H1 (cell line): ENCODE measurements at regions not wholly inside any gene's neighbourhood (a gene's known extent, or its start where the extent isn't known, plus 50 kb on each side); places are given as distances from the start of the nearest gene placed in this dataset.

ENCODE experiments used
- CTCF ChIA-PET: fragments of 300-600 bp; sonication (Branson Sonifier 250); formaldehyde crosslinking; loops from one replicate; lab custom pipeline; 2021; ENCODE audit not compliant: partially characterized antibody; lab: Charles Lee
- POLR2A ChIA-PET: fragments of 300-600 bp; sonication (Branson Sonifier 250); formaldehyde crosslinking; loops from one replicate; lab custom pipeline; 2021; ENCODE audit warnings: inconsistent platforms; ENCODE audit not compliant: partially characterized antibody; lab: Charles Lee
- DNase-seq, 2 experiments: peaks; one replicate each; pipeline versions ENCODE4 v3.0.0 to v3.0.0-alpha.2; 2010 to 2022; ENCODE audit warnings: low spot score in 2 of 2, low read depth in 1 of 2, mixed read lengths in 1 of 2
- FAIRE-seq: peaks from 2 replicates; lab custom pipeline; 2011; peaks lifted over from hg19 to GRCh38; lab: Jason Lieb, UNC
- H2AFZ ChIP-seq: 2 replicates; pipeline ENCODE4 v1.8.1; 2012; ENCODE audit warnings: low read length, inconsistent platforms
- H2AK5ac ChIP-seq: 2 replicates; pipeline ENCODE4 v1.6.1; 2013; ENCODE audit warnings: low read depth, low read length
- H2BK120ac ChIP-seq: replicated peaks from 2 replicates; pipeline ENCODE3; 2013; ENCODE audit warnings: low read depth, low read length, inconsistent platforms
- H2BK12ac ChIP-seq: 2 replicates; pipeline ENCODE4 v1.6.1; 2013; ENCODE audit warnings: low read depth, low read length
- H2BK15ac ChIP-seq: 2 replicates; pipeline ENCODE4 v1.6.1; 2013; ENCODE audit warnings: low read length
- H2BK20ac ChIP-seq: 2 replicates; pipeline ENCODE4 v1.6.1; 2013; ENCODE audit warnings: low read length
- H2BK5ac ChIP-seq: 2 replicates; pipeline ENCODE4 v1.6.1; 2013; ENCODE audit warnings: low read depth, low read length
- H3K14ac ChIP-seq: 2 replicates; pipeline ENCODE4 v1.6.1; 2013; ENCODE audit warnings: inconsistent platforms; ENCODE audit not compliant: insufficient read length
- H3K18ac ChIP-seq: 2 replicates; pipeline ENCODE4 v1.6.1; 2013; ENCODE audit warnings: low read length; ENCODE audit errors: extremely low read depth
- H3K23ac ChIP-seq: 2 replicates; pipeline ENCODE4 v1.6.1; 2013; ENCODE audit warnings: inconsistent platforms; ENCODE audit not compliant: insufficient read length
- H3K23me2 ChIP-seq: 2 replicates; pipeline ENCODE4 v1.6.1; 2013; ENCODE audit warnings: low read depth, low read length
- H3K27ac ChIP-seq: 2 replicates; pipeline ENCODE4 v1.6.1; 2011; ENCODE audit warnings: low read depth, low read length, inconsistent platforms
- H3K27me3 ChIP-seq, 4 experiments: replicated peaks in 1 of 4; 1 replicate in 1 of 4; 2 replicates in 3 of 4; pipeline versions ENCODE4 v1.6.1 to v1.8.1; 2011 to 2013; ENCODE audit warnings: low read length in 3 of 4, mild to moderate bottlenecking in 3 of 4, inconsistent platforms in 2 of 4, mixed read lengths in 2 of 4, moderate library complexity in 1 of 4; ENCODE audit not compliant: control insufficient read depth in 3 of 4, insufficient read depth in 3 of 4; ENCODE audit errors: extremely low read depth in 1 of 4
- H3K36me3 ChIP-seq, 4 experiments: 2 replicates each; pipeline versions ENCODE4 v1.6.1 to v1.8.1; 2011 to 2013; ENCODE audit warnings: mild to moderate bottlenecking in 4 of 4, low read length in 3 of 4, moderate library complexity in 2 of 4, control low read depth in 1 of 4, inconsistent platforms in 1 of 4; ENCODE audit not compliant: insufficient read depth in 4 of 4, control insufficient read depth in 2 of 4
- H3K4ac ChIP-seq: replicated peaks from 2 replicates; pipeline ENCODE3; 2013; ENCODE audit warnings: low read length, low read depth, mixed read lengths, inconsistent platforms; ENCODE audit not compliant: insufficient read length
- H3K4me1 ChIP-seq, 4 experiments: replicated peaks in 1 of 4; 1 replicate in 1 of 4; 2 replicates in 3 of 4; pipeline versions ENCODE4 v1.6.1 to v1.8.1; 2011 to 2013; ENCODE audit warnings: low read length in 3 of 4, inconsistent platforms in 2 of 4, mixed read lengths in 1 of 4; ENCODE audit not compliant: insufficient read depth in 4 of 4, control insufficient read depth in 3 of 4
- H3K4me2 ChIP-seq, 2 experiments: 2 replicates each; pipeline versions ENCODE4 v1.6.1 to v1.8.1; 2011 to 2013; ENCODE audit warnings: low read depth in 2 of 2, low read length in 2 of 2, control low read depth in 1 of 2, inconsistent platforms in 1 of 2, mild to moderate bottlenecking in 1 of 2; ENCODE audit not compliant: insufficient read depth in 1 of 2
- H3K4me3 ChIP-seq, 4 experiments: fragments of 200-600, 300-600 bp in 1 of 4; sonication (generic), shearing (Covaris generic), sonication (Bioruptor Twin) in 1 of 4; 2 replicates each; pipeline versions ENCODE4 v1.5.1 to v1.8.1; 2011 to 2016; ENCODE audit warnings: low read length in 4 of 4, low read depth in 3 of 4, control low read depth in 2 of 4, inconsistent platforms in 2 of 4, mild to moderate bottlenecking in 2 of 4, mixed read lengths in 1 of 4, moderate library complexity in 1 of 4; ENCODE audit not compliant: insufficient read depth in 2 of 4; ENCODE audit errors: extremely low read depth in 1 of 4
- H3K56ac ChIP-seq: replicated peaks from 2 replicates; pipeline ENCODE3; 2013; ENCODE audit warnings: low read depth, mild to moderate bottlenecking, mixed read lengths, low read length, inconsistent platforms; ENCODE audit not compliant: insufficient read length
- H3K79me1 ChIP-seq: 2 replicates; pipeline ENCODE4 v1.6.1; 2013; ENCODE audit warnings: low read depth, low read length, control low read depth
- H3K79me2 ChIP-seq, 2 experiments: 2 replicates each; pipeline versions ENCODE4 v1.6.1 to v1.8.1; 2012 to 2013; ENCODE audit warnings: low read length in 2 of 2, mild to moderate bottlenecking in 2 of 2, inconsistent platforms in 1 of 2; ENCODE audit not compliant: insufficient read depth in 2 of 2, control insufficient read depth in 1 of 2
- H3K9ac ChIP-seq, 4 experiments: replicated peaks in 1 of 4; 1 replicate in 1 of 4; 2 replicates in 3 of 4; pipeline versions ENCODE4 v1.6.1 to v1.8.1; 2011 to 2013; ENCODE audit warnings: low read depth in 3 of 4, low read length in 3 of 4, control low read depth in 2 of 4, mild to moderate bottlenecking in 2 of 4, moderate library complexity in 2 of 4, inconsistent platforms in 1 of 4; ENCODE audit errors: extremely low read depth in 1 of 4
- H3K9me3 ChIP-seq, 2 experiments: 2 replicates each; pipeline versions ENCODE4 v1.6.1 to v1.8.1; 2012 to 2013; ENCODE audit warnings: mild to moderate bottlenecking in 2 of 2, moderate library complexity in 2 of 2, control low read depth in 1 of 2, inconsistent platforms in 1 of 2, low read depth in 1 of 2, low read length in 1 of 2, mixed read lengths in 1 of 2; ENCODE audit not compliant: insufficient read depth in 2 of 2
- H4K20me1 ChIP-seq, 2 experiments: replicated peaks in 1 of 2; 2 replicates each; pipeline versions ENCODE3 to v1.8.1; 2011 to 2013; ENCODE audit warnings: inconsistent platforms in 2 of 2, low read length in 2 of 2, mild to moderate bottlenecking in 1 of 2; ENCODE audit not compliant: insufficient read depth in 2 of 2, control insufficient read depth in 1 of 2
- H4K5ac ChIP-seq: 2 replicates; pipeline ENCODE4 v1.6.1; 2013; ENCODE audit warnings: low read length, low read depth, mixed read lengths, inconsistent platforms; ENCODE audit not compliant: insufficient read length
- H4K8ac ChIP-seq: 2 replicates; pipeline ENCODE4 v1.8.0; 2013; ENCODE audit warnings: mild to moderate bottlenecking, moderate library complexity, low read length, inconsistent platforms; ENCODE audit not compliant: insufficient read depth; ENCODE audit errors: extremely low read depth
- H4K91ac ChIP-seq: replicated peaks from 2 replicates; pipeline ENCODE3; 2013; ENCODE audit warnings: low read length, mixed read lengths, inconsistent platforms; ENCODE audit not compliant: insufficient read length
- CEBPB ChIP-seq: IDR thresholded peaks from 2 replicates; pipeline ENCODE4 v1.6.1; 2012; ENCODE audit warnings: low read depth, low read length
- SIN3A ChIP-seq, 2 experiments: IDR thresholded peaks in 1 of 2; conservative IDR thresholded peaks in 1 of 2; 2 replicates each; pipeline ENCODE4 v1.6.1; 2011 to 2012; ENCODE audit warnings: low read length in 2 of 2, improper control_type of control experiment in 1 of 2, low read depth in 1 of 2, mild to moderate bottlenecking in 1 of 2
- WGBS, 2 experiments: shearing (Covaris generic) in 1 of 2; methylation state at CpG; one replicate each; pipeline versions ENCODE4 v1.1.6 to v1.1.7; 2013 to 2015; ENCODE audit warnings: low lambda C conversion rate in 2 of 2, mixed read lengths in 2 of 2, inconsistent platforms in 1 of 2, low coverage in 1 of 2, missing lambda C conversion rate in 1 of 2; ENCODE audit not compliant: insufficient replicate concordance in 2 of 2, insufficient coverage in 1 of 2, insufficient read length in 1 of 2; ENCODE audit errors: extremely low coverage in 1 of 2, missing lambda C conversion rate in 1 of 2; 5-methylcytosine and 5-hydroxymethylcytosine counted together

- Histone ChIP-seq H2AFZ (no peak overlapping the region), H3K14ac (no peak overlapping the region), H4K5ac (no peak overlapping the region), H3K4me2 (no peak overlapping the region), H4K8ac (no peak overlapping the region), H3K79me2 (no peaks in the 10 kb centered on the region), H2BK12ac (no peak overlapping the region), H3K4me3 (no peak overlapping the region), H3K27me3 (no peaks in the 10 kb centered on the region; a peak in 2 of 7 replicates), H3K23me2 (no peaks in the 10 kb centered on the region), H4K20me1 (no peaks in the 10 kb centered on the region), H2BK120ac (no peak overlapping the region), H2BK20ac (no peak overlapping the region), H3K4ac (no peak overlapping the region), H2AK5ac (no peak overlapping the region), H3K27ac (no peak overlapping the region), H3K4me1 (no peaks in the 10 kb centered on the region; a peak in 1 of 7 replicates), H3K56ac (no peak overlapping the region), H3K9ac (no peak overlapping the region), H3K9me3 (no peaks in the 10 kb centered on the region), H4K91ac (no peak overlapping the region), H2BK5ac (no peak overlapping the region), H3K36me3 (no peaks in the 10 kb centered on the region), H2BK15ac (no peak overlapping the region), H3K23ac (no peak overlapping the region), H3K79me1 (no peaks in the 10 kb centered on the region), H3K18ac (no peak overlapping the region)
- CTCF ChIA-PET = interaction anchor here (0.5 to 3.0 kb wide), 4 partner anchors 17 to 1710 kb away, joined by 3 to 7 read pairs (median 4); no protein-coding TSS in a partner anchor
- POLR2A ChIA-PET = no interaction called here
- FAIRE-seq = no peak
- 90% methylated on average over 3 of the region's 3 CpGs; no CpG with 5 or more reads in 1 of the 2 experiments for WGBS, 2 experiments
- DNase-seq = no peak
- TF ChIP-seq SIN3A (conservative IDR thresholded peaks at IDR 0.05 in 1 of 2, IDR thresholded peaks at IDR 0.05 in 1 of 2; ENCODE audit: low read depth in 1 of 2, low read length in 2 of 2) (no peak), CEBPB (no peak)
Measured at GRCh38 chr6:165833355-165833754, 170.3 kb upstream of the PDE10A start.
